IPS-18a (cell line): ENCODE measurements at regions not wholly inside any gene's neighbourhood (a gene's known extent, or its start where the extent isn't known, plus 50 kb on each side); places are given as distances from the start of the nearest gene placed in this dataset.
"Not testable (repeated sequence)": the region's sequence is repeated elsewhere in the genome, so short reads cannot be mapped to it uniquely, and the experiment has no call there.

Experiments used
- H3K27ac ChIP-seq: one replicate; pipeline ENCODE4 v1.5.1; 2013; ENCODE audit warnings: low read length
- H3K27me3 ChIP-seq: one replicate; pipeline ENCODE4 v1.6.1; 2013; ENCODE audit warnings: mild to moderate bottlenecking, low read length; ENCODE audit not compliant: control insufficient read depth, insufficient read depth
- H3K36me3 ChIP-seq: one replicate; pipeline ENCODE4 v1.6.1; 2013; ENCODE audit warnings: low read depth, low read length; ENCODE audit not compliant: control insufficient read depth
- H3K4me1 ChIP-seq: one replicate; pipeline ENCODE4 v1.6.1; 2013; ENCODE audit warnings: low read depth, low read length; ENCODE audit not compliant: control insufficient read depth
- H3K4me3 ChIP-seq: one replicate; pipeline ENCODE4 v1.5.1; 2013; ENCODE audit warnings: low read length
- H3K9ac ChIP-seq: one replicate; pipeline ENCODE4 v1.6.1; 2013; ENCODE audit warnings: mild to moderate bottlenecking, low read length, moderate library complexity
- H3K9me3 ChIP-seq: one replicate; pipeline ENCODE4 v1.6.1; 2013; ENCODE audit warnings: low read depth, low read length; ENCODE audit not compliant: control insufficient read depth

GRCh38 chr16:54985156-54985555 is 54.5 kb downstream of the IRX5 start:
- no peaks in the 10 kb centered on the region for H3K9me3 ChIP-seq
- H3K4me1 ChIP-seq = peaks cover 10% of the 10 kb centered on the region
- no peak overlapping the region for H3K27ac ChIP-seq
- no peaks in the 10 kb centered on the region for H3K27me3 ChIP-seq
- H3K4me3 ChIP-seq = no peak overlapping the region
- H3K9ac ChIP-seq = no peak overlapping the region
- H3K36me3 ChIP-seq = no peaks in the 10 kb centered on the region

GRCh38 chr16:54985668-54986067 is 55.0 kb downstream of the IRX5 start:
- H3K4me1 ChIP-seq = peaks cover 10% of the 10 kb centered on the region
- no peaks in the 10 kb centered on the region for H3K36me3 ChIP-seq
- no peaks in the 10 kb centered on the region for H3K27me3 ChIP-seq
- no peak overlapping the region for H3K4me3 ChIP-seq
- H3K27ac ChIP-seq = no peak overlapping the region
- no peaks in the 10 kb centered on the region for H3K9me3 ChIP-seq
- no peak overlapping the region for H3K9ac ChIP-seq

- peaks cover 10% of the 10 kb centered on the region for H3K4me1 ChIP-seq
- H3K9ac ChIP-seq = no peak overlapping the region
- no peak overlapping the region for H3K4me3 ChIP-seq
- no peaks in the 10 kb centered on the region for H3K9me3 ChIP-seq
- H3K36me3 ChIP-seq = no peaks in the 10 kb centered on the region
- no peaks in the 10 kb centered on the region for H3K27me3 ChIP-seq
- no peak overlapping the region for H3K27ac ChIP-seq
These were observed 55.7 kb downstream of the IRX5 start for GRCh38 chr16:54986409-54986808.

GRCh38 chr16:54987081-54987480 is 56.4 kb downstream of the IRX5 start:
- Histone ChIP-seq H3K4me3 (no peak overlapping the region), H3K36me3 (no peaks in the 10 kb centered on the region), H3K9ac (no peak overlapping the region), H3K4me1 (peaks cover 10% of the 10 kb centered on the region), H3K9me3 (no peaks in the 10 kb centered on the region), H3K27ac (no peak overlapping the region), H3K27me3 (no peaks in the 10 kb centered on the region)

- no peaks in the 10 kb centered on the region for H3K9me3 ChIP-seq
- no peaks in the 10 kb centered on the region for H3K27me3 ChIP-seq
- no peak overlapping the region for H3K27ac ChIP-seq
- H3K4me3 ChIP-seq = no peak overlapping the region
- peaks cover 4% of the 10 kb centered on the region for H3K4me1 ChIP-seq
- H3K9ac ChIP-seq = no peak overlapping the region
- H3K36me3 ChIP-seq = no peaks in the 10 kb centered on the region
These were observed 60.9 kb downstream of the IRX5 start for GRCh38 chr16:54991525-54991924.

GRCh38 chr16:54991946-54992345 is 61.3 kb downstream of the IRX5 start:
- H3K27ac ChIP-seq, H3K9me3 ChIP-seq, H3K4me3 ChIP-seq, H3K36me3 ChIP-seq, H3K27me3 ChIP-seq, H3K9ac ChIP-seq, H3K4me1 ChIP-seq: not testable (repeated sequence)

- no peaks in the 10 kb centered on the region for H3K36me3 ChIP-seq
- no peaks in the 10 kb centered on the region for H3K4me1 ChIP-seq
- H3K27me3 ChIP-seq = no peaks in the 10 kb centered on the region
- no peaks in the 10 kb centered on the region for H3K9me3 ChIP-seq
- H3K27ac ChIP-seq = no peak overlapping the region
- H3K4me3 ChIP-seq = no peak overlapping the region
- H3K9ac ChIP-seq = no peak overlapping the region
These were observed 62.6 kb downstream of the IRX5 start for GRCh38 chr16:54993106-54993895.

- H3K36me3 ChIP-seq = no peaks in the 10 kb centered on the region
- no peak overlapping the region for H3K4me3 ChIP-seq
- no peak overlapping the region for H3K27ac ChIP-seq
- H3K9ac ChIP-seq = no peak overlapping the region
- no peaks in the 10 kb centered on the region for H3K27me3 ChIP-seq
- H3K9me3 ChIP-seq = no peaks in the 10 kb centered on the region
- no peaks in the 10 kb centered on the region for H3K4me1 ChIP-seq
These were observed 65.5 kb downstream of the IRX5 start for GRCh38 chr16:54996186-54996585.

GRCh38 chr16:54998834-54999233 is 68.2 kb downstream of the IRX5 start:
- Histone ChIP-seq H3K27me3 (no peaks in the 10 kb centered on the region), H3K9ac (no peak overlapping the region), H3K36me3 (no peaks in the 10 kb centered on the region), H3K9me3 (no peaks in the 10 kb centered on the region), H3K4me3 (no peak overlapping the region), H3K27ac (no peak overlapping the region), H3K4me1 (no peaks in the 10 kb centered on the region)

- H3K9me3 ChIP-seq = no peaks in the 10 kb centered on the region
- no peaks in the 10 kb centered on the region for H3K27me3 ChIP-seq
- H3K4me1 ChIP-seq = no peaks in the 10 kb centered on the region
- H3K9ac ChIP-seq = no peak overlapping the region
- no peak overlapping the region for H3K4me3 ChIP-seq
- H3K36me3 ChIP-seq = no peaks in the 10 kb centered on the region
- H3K27ac ChIP-seq = no peak overlapping the region
These were observed 68.8 kb downstream of the IRX5 start for GRCh38 chr16:54999481-54999880.

- Histone ChIP-seq H3K27me3 (no peaks in the 10 kb centered on the region), H3K4me1 (no peaks in the 10 kb centered on the region), H3K27ac (no peak overlapping the region), H3K9me3 (no peaks in the 10 kb centered on the region), H3K9ac (no peak overlapping the region), H3K4me3 (no peak overlapping the region), H3K36me3 (no peaks in the 10 kb centered on the region)
These were observed 69.9 kb downstream of the IRX5 start for GRCh38 chr16:55000595-55000994.

- Histone ChIP-seq H3K9ac (no peak overlapping the region), H3K4me3 (no peak overlapping the region), H3K27ac (no peak overlapping the region), H3K4me1 (no peaks in the 10 kb centered on the region), H3K9me3 (no peaks in the 10 kb centered on the region), H3K36me3 (no peaks in the 10 kb centered on the region), H3K27me3 (no peaks in the 10 kb centered on the region)
These were observed 71.3 kb downstream of the IRX5 start for GRCh38 chr16:55001931-55002330.
